ENCODE measurements at regions not wholly inside any gene's neighbourhood (a gene's known extent, or its start where the extent isn't known, plus 50 kb on each side); places are given as distances from the start of the nearest gene placed in this dataset.

DNA sequence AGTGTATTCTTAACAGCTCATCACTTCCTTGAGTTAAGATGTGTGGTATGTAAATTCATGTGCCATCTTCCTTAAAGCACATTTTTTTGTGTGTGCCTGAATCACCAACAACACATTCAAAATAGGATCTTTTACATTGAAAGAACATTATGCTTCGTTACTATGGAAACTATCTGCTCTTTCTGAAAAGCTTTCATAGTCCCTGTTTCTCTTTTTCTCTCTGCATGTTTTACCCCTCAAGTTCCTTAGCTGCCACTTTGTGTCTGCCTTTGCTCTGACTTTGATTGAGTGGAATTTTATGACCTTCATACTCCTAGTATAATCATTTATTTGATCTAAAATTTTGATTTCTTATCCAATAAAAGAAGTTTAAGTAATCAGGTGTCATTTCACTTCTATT lies 880.3 kb upstream of the FOXG1 start:
- TF ChIP-seq, protein P1, sequence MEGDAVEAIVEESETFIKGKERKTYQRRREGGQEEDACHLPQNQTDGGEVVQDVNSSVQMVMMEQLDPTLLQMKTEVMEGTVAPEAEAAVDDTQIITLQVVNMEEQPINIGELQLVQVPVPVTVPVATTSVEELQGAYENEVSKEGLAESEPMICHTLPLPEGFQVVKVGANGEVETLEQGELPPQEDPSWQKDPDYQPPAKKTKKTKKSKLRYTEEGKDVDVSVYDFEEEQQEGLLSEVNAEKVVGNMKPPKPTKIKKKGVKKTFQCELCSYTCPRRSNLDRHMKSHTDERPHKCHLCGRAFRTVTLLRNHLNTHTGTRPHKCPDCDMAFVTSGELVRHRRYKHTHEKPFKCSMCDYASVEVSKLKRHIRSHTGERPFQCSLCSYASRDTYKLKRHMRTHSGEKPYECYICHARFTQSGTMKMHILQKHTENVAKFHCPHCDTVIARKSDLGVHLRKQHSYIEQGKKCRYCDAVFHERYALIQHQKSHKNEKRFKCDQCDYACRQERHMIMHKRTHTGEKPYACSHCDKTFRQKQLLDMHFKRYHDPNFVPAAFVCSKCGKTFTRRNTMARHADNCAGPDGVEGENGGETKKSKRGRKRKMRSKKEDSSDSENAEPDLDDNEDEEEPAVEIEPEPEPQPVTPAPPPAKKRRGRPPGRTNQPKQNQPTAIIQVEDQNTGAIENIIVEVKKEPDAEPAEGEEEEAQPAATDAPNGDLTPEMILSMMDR (IDR thresholded peaks at IDR 0.05; ENCODE audit: low read depth, low read length), result no peak
- TF ChIP-seq POLR2A (IDR thresholded peaks at IDR 0.05; ENCODE audit: extremely low read depth, insufficient read length) (no peak), MYC (IDR thresholded peaks at IDR 0.05; ENCODE audit: low read depth, low read length) (no peak), MAX (IDR thresholded peaks at IDR 0.05; ENCODE audit: low read depth, low read length) (no peak)
